SK-N-SH (cell line): ENCODE measurements at regions not wholly inside any gene's neighbourhood (a gene's known extent, or its start where the extent isn't known, plus 50 kb on each side); places are given as distances from the start of the nearest gene placed in this dataset.

ENCODE experiments used
- CTCF ChIA-PET: fragments of 300-600, 350-600 bp; formaldehyde crosslinking; extraction: SDS; loops from one replicate; lab custom pipeline; 2021; lab: Yijun Ruan, JAX
- POLR2A ChIA-PET: fragments of 350-600 bp; sonication (Branson Sonifier 250); formaldehyde crosslinking; extraction: SDS; loops from one replicate; lab custom pipeline; 2020; ENCODE audit warnings: antibody characterized with exemption, inconsistent platforms; lab: Yijun Ruan, JAX
- DNase-seq: peaks from one replicate; pipeline ENCODE4 v3.0.0; 2012
- H2AFZ ChIP-seq: fragments of 200-600 bp; sonication (generic); 2 replicates; pipeline ENCODE4 v1.8.1; 2016; ENCODE audit warnings: antibody characterized with exemption, mild to moderate bottlenecking, low read depth
- H3F3A ChIP-seq: fragments of 200-600 bp; sonication (generic); replicated peaks from 2 replicates; pipeline ENCODE3; 2016; ENCODE audit warnings: antibody characterized with exemption, mild to moderate bottlenecking; ENCODE audit not compliant: insufficient read depth
- H3K27ac ChIP-seq, 2 experiments: fragments of 200-500 bp in 1 of 2; fragments of 200-600 bp in 1 of 2; sonication (Bioruptor generic) in 1 of 2; sonication (generic), shearing (Covaris generic) in 1 of 2; 2 replicates each; pipeline versions ENCODE4 v1.5.1 to v1.6.1; 2014 to 2016; ENCODE audit warnings: low read depth in 2 of 2, inconsistent platforms in 1 of 2, low read length in 1 of 2, mild to moderate bottlenecking in 1 of 2, mixed read lengths in 1 of 2
- H3K27me3 ChIP-seq: fragments of 200-600 bp; sonication (generic), shearing (Covaris generic); 2 replicates; pipeline ENCODE4 v1.6.1; 2016; ENCODE audit warnings: mixed run types; ENCODE audit not compliant: insufficient read depth
- H3K36me3 ChIP-seq, 2 experiments: fragments of 200-500 bp in 1 of 2; fragments of 200-600 bp in 1 of 2; sonication (Bioruptor generic) in 1 of 2; sonication (generic) in 1 of 2; replicated peaks in 1 of 2; 2 replicates each; pipeline versions ENCODE3 to v1.5.1; 2014 to 2016; ENCODE audit warnings: low read length in 1 of 2, mild to moderate bottlenecking in 1 of 2; ENCODE audit not compliant: insufficient read depth in 2 of 2, control insufficient read depth in 1 of 2
- H3K4me1 ChIP-seq, 2 experiments: fragments of 200-500 bp in 1 of 2; fragments of 200-600 bp in 1 of 2; sonication (Bioruptor generic) in 1 of 2; sonication (generic), shearing (Covaris generic) in 1 of 2; 2 replicates each; pipeline versions ENCODE4 v1.5.1 to v1.6.1; 2014 to 2016; ENCODE audit warnings: low read depth in 1 of 2, low read length in 1 of 2, mixed run types in 1 of 2; ENCODE audit not compliant: insufficient read depth in 2 of 2, control insufficient read depth in 1 of 2
- H3K4me2 ChIP-seq: fragments of 200-600 bp; sonication (generic), shearing (Covaris generic); 2 replicates; pipeline ENCODE4 v1.6.1; 2017; ENCODE audit warnings: mixed run types
- H3K4me3 ChIP-seq, 2 experiments: fragments of 200-500 bp in 1 of 2; fragments of 200-600 bp in 1 of 2; sonication (Bioruptor generic) in 1 of 2; sonication (generic), shearing (Covaris generic) in 1 of 2; 2 replicates each; pipeline versions ENCODE4 v1.5.1 to v1.8.1; 2014 to 2016; ENCODE audit warnings: low read depth in 2 of 2, inconsistent platforms in 1 of 2, low read length in 1 of 2, mild to moderate bottlenecking in 1 of 2, mixed read lengths in 1 of 2, moderate library complexity in 1 of 2
- H3K79me2 ChIP-seq: fragments of 200-600 bp; sonication (generic); 2 replicates; pipeline ENCODE4 v1.8.1; 2017; ENCODE audit warnings: mild to moderate bottlenecking; ENCODE audit not compliant: insufficient read depth
- H3K9ac ChIP-seq: fragments of 200-600 bp; sonication (generic); 2 replicates; pipeline ENCODE4 v1.6.1; 2017; ENCODE audit warnings: mixed run types
- H3K9me2 ChIP-seq: fragments of 200-600 bp; sonication (generic); 2 replicates; pipeline ENCODE4 v1.6.1; 2017; ENCODE audit warnings: mixed run types
- H3K9me3 ChIP-seq: fragments of 200-600 bp; sonication (generic); 2 replicates; pipeline ENCODE4 v1.6.1; 2017; ENCODE audit warnings: mixed run types, mild to moderate bottlenecking, moderate library complexity
- H4K20me1 ChIP-seq: fragments of 200-600 bp; sonication (generic); 2 replicates; pipeline ENCODE4 v1.6.1; 2017; ENCODE audit warnings: mild to moderate bottlenecking, mixed run types; ENCODE audit not compliant: insufficient read depth
- CHD2 ChIP-seq: fragments of 150-350 bp; IDR thresholded peaks from 2 replicates; pipeline ENCODE4 v1.6.1; 2018; ENCODE audit warnings: low read length; ENCODE audit not compliant: partially characterized antibody
- FOSL2 ChIP-seq: IDR thresholded peaks from 2 replicates; pipeline ENCODE4 v1.4.0; 2012; ENCODE audit warnings: low read depth, mild to moderate bottlenecking, moderate library complexity, borderline replicate concordance
- FOXM1 ChIP-seq: IDR thresholded peaks from 2 replicates; pipeline ENCODE4 v1.4.0; 2012; ENCODE audit warnings: low read depth, mild to moderate bottlenecking
- RCOR1 ChIP-seq: fragments of 150-350 bp; IDR thresholded peaks from 2 replicates; pipeline ENCODE4 v1.6.1; 2017; ENCODE audit warnings: antibody characterized with exemption, low read length
- RFX5 ChIP-seq: IDR thresholded peaks from 2 replicates; pipeline ENCODE4 v1.6.1; 2012; ENCODE audit warnings: mild to moderate bottlenecking, improper control_type of control experiment, low read length
- RXRA ChIP-seq: IDR thresholded peaks from 2 replicates; pipeline ENCODE4 v1.4.0; 2012; ENCODE audit warnings: low read depth, mild to moderate bottlenecking, borderline replicate concordance
- SIN3A ChIP-seq: IDR thresholded peaks from 2 replicates; pipeline ENCODE4 v1.6.1; 2012; ENCODE audit warnings: low read depth, mild to moderate bottlenecking, low read length, moderate library complexity, borderline replicate concordance
- TAF1 ChIP-seq: IDR thresholded peaks from 2 replicates; pipeline ENCODE4 v1.6.1; 2012; ENCODE audit warnings: low read depth, mild to moderate bottlenecking, low read length, moderate library complexity, borderline replicate concordance
- TCF12 ChIP-seq: IDR thresholded peaks from 2 replicates; pipeline ENCODE4 v1.4.0; 2012
- TEAD4 ChIP-seq: IDR thresholded peaks from 2 replicates; pipeline ENCODE4 v1.4.0; 2012; ENCODE audit warnings: mild to moderate bottlenecking, borderline replicate concordance; ENCODE audit not compliant: insufficient read depth
- YY1 ChIP-seq: IDR thresholded peaks from 2 replicates; pipeline ENCODE4 v1.4.0; 2012; ENCODE audit warnings: low read depth, mild to moderate bottlenecking
- WGBS: methylation state at CpG from one replicate; pipeline ENCODE4 v1.1.6; 2017; ENCODE audit warnings: low lambda C conversion rate; 5-methylcytosine and 5-hydroxymethylcytosine counted together
- TF ChIP-seq, protein P1 (sequence below): IDR thresholded peaks from 2 replicates; pipeline ENCODE4 v1.6.1; 2012; ENCODE audit warnings: mild to moderate bottlenecking, low read depth, low read length, moderate library complexity
- TF ChIP-seq, protein P2 (sequence below): fragments of 150-350 bp; IDR thresholded peaks from 2 replicates; pipeline ENCODE4 v1.6.1; 2016; ENCODE audit warnings: mild to moderate bottlenecking, low read depth, low read length
- TF ChIP-seq, protein P3 (sequence below): IDR thresholded peaks from 2 replicates; pipeline ENCODE4 v1.4.0; 2012; ENCODE audit warnings: low read depth

DNA sequence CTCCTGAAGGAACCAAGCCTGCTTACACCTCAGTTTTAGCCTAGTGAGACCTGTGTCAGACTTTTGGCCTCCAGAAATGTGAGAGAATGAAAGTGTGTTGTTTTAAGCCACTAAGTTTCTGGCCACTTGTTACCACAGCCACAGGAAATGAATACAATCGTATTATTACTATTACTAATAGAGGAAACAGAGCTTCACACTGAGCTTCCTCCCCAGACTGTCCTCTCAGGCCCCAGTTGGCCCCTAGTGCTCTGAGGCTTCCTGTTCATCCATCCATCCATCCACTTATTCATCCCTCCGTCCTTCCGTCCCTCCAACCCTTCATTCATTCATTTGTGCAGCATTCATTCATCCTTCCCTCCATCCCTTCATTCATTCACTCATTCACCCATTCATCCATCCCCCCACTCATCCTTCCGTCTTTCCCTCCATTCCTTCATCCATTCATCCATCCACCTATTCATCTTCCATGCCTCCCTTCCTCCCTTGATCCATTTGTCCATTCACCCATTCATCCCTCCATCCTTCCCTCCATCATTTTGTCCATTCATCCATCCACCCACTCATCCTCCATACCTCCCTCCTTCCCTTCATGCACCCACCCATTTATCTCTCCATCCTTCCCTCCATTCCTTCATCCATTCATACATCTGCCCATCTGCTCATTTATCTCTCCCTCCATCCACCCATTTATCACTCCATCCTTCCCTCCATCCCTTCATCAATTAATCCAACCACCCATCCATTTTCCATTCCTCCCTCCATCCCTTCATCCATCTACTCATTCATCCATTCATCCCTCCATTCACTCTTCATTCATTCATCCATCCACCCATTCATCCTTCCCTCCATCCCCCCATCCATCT, 95.0 kb downstream of the FOXL1 start:
- no peak overlapping the region for H3K4me3 ChIP-seq
- TF ChIP-seq, protein P1, sequence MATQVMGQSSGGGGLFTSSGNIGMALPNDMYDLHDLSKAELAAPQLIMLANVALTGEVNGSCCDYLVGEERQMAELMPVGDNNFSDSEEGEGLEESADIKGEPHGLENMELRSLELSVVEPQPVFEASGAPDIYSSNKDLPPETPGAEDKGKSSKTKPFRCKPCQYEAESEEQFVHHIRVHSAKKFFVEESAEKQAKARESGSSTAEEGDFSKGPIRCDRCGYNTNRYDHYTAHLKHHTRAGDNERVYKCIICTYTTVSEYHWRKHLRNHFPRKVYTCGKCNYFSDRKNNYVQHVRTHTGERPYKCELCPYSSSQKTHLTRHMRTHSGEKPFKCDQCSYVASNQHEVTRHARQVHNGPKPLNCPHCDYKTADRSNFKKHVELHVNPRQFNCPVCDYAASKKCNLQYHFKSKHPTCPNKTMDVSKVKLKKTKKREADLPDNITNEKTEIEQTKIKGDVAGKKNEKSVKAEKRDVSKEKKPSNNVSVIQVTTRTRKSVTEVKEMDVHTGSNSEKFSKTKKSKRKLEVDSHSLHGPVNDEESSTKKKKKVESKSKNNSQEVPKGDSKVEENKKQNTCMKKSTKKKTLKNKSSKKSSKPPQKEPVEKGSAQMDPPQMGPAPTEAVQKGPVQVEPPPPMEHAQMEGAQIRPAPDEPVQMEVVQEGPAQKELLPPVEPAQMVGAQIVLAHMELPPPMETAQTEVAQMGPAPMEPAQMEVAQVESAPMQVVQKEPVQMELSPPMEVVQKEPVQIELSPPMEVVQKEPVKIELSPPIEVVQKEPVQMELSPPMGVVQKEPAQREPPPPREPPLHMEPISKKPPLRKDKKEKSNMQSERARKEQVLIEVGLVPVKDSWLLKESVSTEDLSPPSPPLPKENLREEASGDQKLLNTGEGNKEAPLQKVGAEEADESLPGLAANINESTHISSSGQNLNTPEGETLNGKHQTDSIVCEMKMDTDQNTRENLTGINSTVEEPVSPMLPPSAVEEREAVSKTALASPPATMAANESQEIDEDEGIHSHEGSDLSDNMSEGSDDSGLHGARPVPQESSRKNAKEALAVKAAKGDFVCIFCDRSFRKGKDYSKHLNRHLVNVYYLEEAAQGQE = no peak
- TF ChIP-seq FOXM1 = no peak
- no peak for TF ChIP-seq SIN3A
- no peak for TF ChIP-seq TAF1
- no peak for TF ChIP-seq TCF12
- TF ChIP-seq, protein P2, sequence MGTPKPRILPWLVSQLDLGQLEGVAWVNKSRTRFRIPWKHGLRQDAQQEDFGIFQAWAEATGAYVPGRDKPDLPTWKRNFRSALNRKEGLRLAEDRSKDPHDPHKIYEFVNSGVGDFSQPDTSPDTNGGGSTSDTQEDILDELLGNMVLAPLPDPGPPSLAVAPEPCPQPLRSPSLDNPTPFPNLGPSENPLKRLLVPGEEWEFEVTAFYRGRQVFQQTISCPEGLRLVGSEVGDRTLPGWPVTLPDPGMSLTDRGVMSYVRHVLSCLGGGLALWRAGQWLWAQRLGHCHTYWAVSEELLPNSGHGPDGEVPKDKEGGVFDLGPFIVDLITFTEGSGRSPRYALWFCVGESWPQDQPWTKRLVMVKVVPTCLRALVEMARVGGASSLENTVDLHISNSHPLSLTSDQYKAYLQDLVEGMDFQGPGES = no peak
- no peak for TF ChIP-seq YY1
- TF ChIP-seq CHD2 = no peak
- TF ChIP-seq TEAD4 = no peak
- TF ChIP-seq, protein P3, sequence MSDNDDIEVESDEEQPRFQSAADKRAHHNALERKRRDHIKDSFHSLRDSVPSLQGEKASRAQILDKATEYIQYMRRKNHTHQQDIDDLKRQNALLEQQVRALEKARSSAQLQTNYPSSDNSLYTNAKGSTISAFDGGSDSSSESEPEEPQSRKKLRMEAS = no peak
- TF ChIP-seq RFX5 = no peak
- TF ChIP-seq FOSL2 = no peak
- no peak for TF ChIP-seq RCOR1
- no peak for TF ChIP-seq RXRA
- H3K4me2 ChIP-seq = no peak overlapping the region
- no peak for DNase-seq
- H3F3A ChIP-seq = peaks cover 21% of the 10 kb centered on the region
- H3K27me3 ChIP-seq = no peaks in the 10 kb centered on the region
- no peaks in the 10 kb centered on the region for H3K79me2 ChIP-seq
- H3K4me1 ChIP-seq = peaks cover 0 to 22% of the 10 kb centered on the region in 2 experiments; a peak in 1 of 4 replicates
- no peaks in the 10 kb centered on the region for H3K36me3 ChIP-seq
- no peaks in the 10 kb centered on the region for H3K9me2 ChIP-seq
- H4K20me1 ChIP-seq = no peaks in the 10 kb centered on the region
- H3K9ac ChIP-seq = no peak overlapping the region
- CTCF ChIA-PET = no interaction called here
- POLR2A ChIA-PET = no interaction called here
- WGBS = 70% methylated on average over 4 of the region's 4 CpGs
- H3K9me3 ChIP-seq = no peaks in the 10 kb centered on the region
- H3K27ac ChIP-seq = no peak overlapping the region
- no peak overlapping the region for H2AFZ ChIP-seq
